ENCODE measurements at regions not wholly inside any gene's neighbourhood (a gene's known extent, or its start where the extent isn't known, plus 50 kb on each side); places are given as distances from the start of the nearest gene placed in this dataset.
A peak's percentile ranks its signal among the peaks of the same experiment; 100 is the strongest.

- Histone ChIP-seq H3K9me3 (no peaks in the 10 kb centered on the region), H3K4me1 (ENCODE audit: control insufficient read depth in 1 of 2, insufficient read depth in 2 of 2, low read depth in 1 of 2, low read length in 1 of 2) (peaks cover 0 to 4% of the 10 kb centered on the region in 2 experiments; a peak in 1 of 4 replicates), H2AFZ (ENCODE audit: low read depth) (no peak overlapping the region), H3K79me2 (ENCODE audit: insufficient read depth) (no peaks in the 10 kb centered on the region), H3K27me3 (ENCODE audit: insufficient read depth) (no peaks in the 10 kb centered on the region), H3K4me2 (no peak overlapping the region), H3K9ac (no peak overlapping the region), H3K36me3 (replicated peaks in 1 of 2; ENCODE audit: control insufficient read depth in 1 of 2, insufficient read depth in 2 of 2, low read length in 1 of 2) (no peaks in the 10 kb centered on the region), H3K9me2 (peaks cover 2% of the 10 kb centered on the region; the same call in 1 of the 2 replicates), H3F3A (replicated peaks; ENCODE audit: insufficient read depth) (no peaks in the 10 kb centered on the region), H4K20me1 (ENCODE audit: insufficient read depth) (no peaks in the 10 kb centered on the region), H3K4me3 (ENCODE audit: low read depth in 2 of 2, low read length in 1 of 2) (no peak overlapping the region), H3K27ac (ENCODE audit: low read depth in 2 of 2, low read length in 1 of 2) (no peak overlapping the region)
- POLR2A ChIA-PET, result no interaction called here
- DNase-seq, result no peak
- 6% methylated on average over 1 of the region's 1 CpG for WGBS (ENCODE audit: low lambda C conversion rate)
- TF ChIP-seq SIN3A (IDR thresholded peaks at IDR 0.05; ENCODE audit: borderline replicate concordance, low read depth, low read length) (no peak), FOSL2 (IDR thresholded peaks at IDR 0.05; ENCODE audit: borderline replicate concordance, low read depth) (peak; percentile 48; the same call in 1 of the 2 replicates), TCF12 (IDR thresholded peaks at IDR 0.05) (0 out of 2 replicates have a peak, but pooled peaks have one; percentile 4), PBX3 (IDR thresholded peaks at IDR 0.05) (peak; percentile 67), REST (IDR thresholded peaks at IDR 0.05; ENCODE audit: low read depth, low read length) (no peak), TEAD4 (IDR thresholded peaks at IDR 0.05; ENCODE audit: borderline replicate concordance, insufficient read depth) (no peak), NFIC (IDR thresholded peaks at IDR 0.05; ENCODE audit: borderline replicate concordance) (peak; percentile 49)
- CTCF ChIA-PET, result interaction anchor here (0.7 to 0.9 kb wide), 2 partner anchors 15 to 126 kb away, joined by 3 to 4 read pairs; no protein-coding TSS in a partner anchor
Observed at GRCh38 chr2:96427917-96428316, 77.2 kb downstream of the NEURL3 start.

GRCh38 chr2:96427169-96427568, 78.0 kb downstream of the NEURL3 start:
- no peaks in the 10 kb centered on the region; the same call in 1 of the 2 replicates for H3K27me3 ChIP-seq (ENCODE audit: insufficient read depth)
- CTCF ChIA-PET, result interaction anchor here (0.7 to 4.1 kb wide), 4 partner anchors 14 to 127 kb away, joined by 3 to 14 read pairs (median 4); no protein-coding TSS in a partner anchor
- H3K9me2 ChIP-seq, result peaks cover 2% of the 10 kb centered on the region; the same call in 1 of the 2 replicates
- H3F3A ChIP-seq (replicated peaks; ENCODE audit: insufficient read depth), result no peaks in the 10 kb centered on the region
- H2AFZ ChIP-seq (ENCODE audit: low read depth), result no peak overlapping the region
- no peak overlapping the region for H3K27ac ChIP-seq (ENCODE audit: low read depth in 2 of 2, low read length in 1 of 2)
- H3K9me3 ChIP-seq, result no peaks in the 10 kb centered on the region
- no peaks in the 10 kb centered on the region for H3K36me3 ChIP-seq (replicated peaks in 1 of 2; ENCODE audit: control insufficient read depth in 1 of 2, insufficient read depth in 2 of 2, low read length in 1 of 2)
- H4K20me1 ChIP-seq (ENCODE audit: insufficient read depth), result no peaks in the 10 kb centered on the region
- DNase-seq, result no peak
- H3K4me2 ChIP-seq, result no peak overlapping the region
- TF ChIP-seq CTCF (IDR thresholded peaks at IDR 0.05), result no peak
- no peak for TF ChIP-seq RXRA (IDR thresholded peaks at IDR 0.05; ENCODE audit: borderline replicate concordance, low read depth)
- no peak for TF ChIP-seq SIN3A (IDR thresholded peaks at IDR 0.05; ENCODE audit: borderline replicate concordance, low read depth, low read length)
- no peak for TF ChIP-seq ELF1 (IDR thresholded peaks at IDR 0.05)
- no peak for TF ChIP-seq RAD21 (IDR thresholded peaks at IDR 0.05; ENCODE audit: low read length)
- TF ChIP-seq EP300 (IDR thresholded peaks at IDR 0.05; ENCODE audit: borderline replicate concordance in 1 of 2, low read depth in 1 of 2, low read length in 1 of 2), result no peak
- TF ChIP-seq RCOR1 (IDR thresholded peaks at IDR 0.05; ENCODE audit: low read length), result no peak
- no peak for TF ChIP-seq PBX3 (IDR thresholded peaks at IDR 0.05)
- TF ChIP-seq IRF3 (IDR thresholded peaks at IDR 0.05; ENCODE audit: low read depth, low read length), result no peak
- TF ChIP-seq FOSL2 (IDR thresholded peaks at IDR 0.05; ENCODE audit: borderline replicate concordance, low read depth), result no peak
- TF ChIP-seq FOXM1 (IDR thresholded peaks at IDR 0.05; ENCODE audit: low read depth), result no peak
- TF ChIP-seq FOXJ3 (CRISPR knock-in tag; IDR thresholded peaks at IDR 0.05), result no peak
- no peak for TF ChIP-seq USF1 (IDR thresholded peaks at IDR 0.05; ENCODE audit: borderline replicate concordance, low read depth)
- no peak overlapping the region for H3K4me3 ChIP-seq (ENCODE audit: low read depth in 2 of 2, low read length in 1 of 2)
- WGBS (ENCODE audit: low lambda C conversion rate), result 24% methylated on average over 4 of the region's 4 CpGs
- POLR2A ChIA-PET, result no interaction called here
- H3K4me1 ChIP-seq (ENCODE audit: control insufficient read depth in 1 of 2, insufficient read depth in 2 of 2, low read depth in 1 of 2, low read length in 1 of 2), result peaks cover 0 to 4% of the 10 kb centered on the region in 2 experiments; a peak in 1 of 4 replicates
- no peak overlapping the region for H3K9ac ChIP-seq
- H3K79me2 ChIP-seq (ENCODE audit: insufficient read depth), result no peaks in the 10 kb centered on the region
